GM18508 (cell line): ENCODE measurements at regions not wholly inside any gene's neighbourhood (a gene's known extent, or its start where the extent isn't known, plus 50 kb on each side); places are given as distances from the start of the nearest gene placed in this dataset.

Experiments used
- ATAC-seq: cut with Tn5 transposase; IDR thresholded peaks from one replicate; pipeline ENCODE4 v1.9.1; 2021; ENCODE audit warnings: moderate number of reproducible peaks; ENCODE audit not compliant: insufficient read depth, unreplicated experiment

- no peak for ATAC-seq
Measured at GRCh38 chr18:46290440-46291020, 186.3 kb downstream of the HAUS1 start.

- no peak for ATAC-seq
Measured at GRCh38 chr18:46291149-46291548, 187.0 kb downstream of the HAUS1 start.

GRCh38 chr18:46293742-46294181 lies 189.6 kb downstream of the HAUS1 start:
- ATAC-seq: no peak

GRCh38 chr18:46294318-46294717 lies 190.1 kb downstream of the HAUS1 start:
- no peak for ATAC-seq

- no peak for ATAC-seq
Measured at GRCh38 chr18:46294751-46295150, 190.6 kb downstream of the HAUS1 start.

GRCh38 chr18:46295416-46295815 lies 191.2 kb downstream of the HAUS1 start:
- no peak for ATAC-seq

- no peak for ATAC-seq
Measured at GRCh38 chr18:46296656-46297055, 192.5 kb downstream of the HAUS1 start.

- ATAC-seq: no peak
Measured at GRCh38 chr18:46297124-46297523, 192.9 kb downstream of the HAUS1 start.

GRCh38 chr18:46297621-46298020 lies 193.4 kb downstream of the HAUS1 start:
- no peak for ATAC-seq

GRCh38 chr18:46298511-46298910 lies 194.3 kb downstream of the HAUS1 start:
- ATAC-seq: no peak

GRCh38 chr18:46299465-46300008 lies 195.4 kb downstream of the HAUS1 start:
- no peak for ATAC-seq

GRCh38 chr18:46301081-46301480 lies 196.9 kb downstream of the HAUS1 start:
- no peak for ATAC-seq

- ATAC-seq: no peak
Measured at GRCh38 chr18:46301571-46301970, 197.4 kb downstream of the HAUS1 start.

- no peak for ATAC-seq
Measured at GRCh38 chr18:46302528-46303485, 198.6 kb downstream of the HAUS1 start.

GRCh38 chr18:46310258-46310657 lies 206.1 kb downstream of the HAUS1 start:
- ATAC-seq: no peak

- no peak for ATAC-seq
Measured at GRCh38 chr18:46310675-46311345, 206.6 kb downstream of the HAUS1 start.

GRCh38 chr18:46311491-46311890 lies 207.3 kb downstream of the HAUS1 start:
- no peak for ATAC-seq

- ATAC-seq: no peak
Measured at GRCh38 chr18:46312221-46312620, 208.0 kb downstream of the HAUS1 start.

GRCh38 chr18:46313521-46313920 lies 209.3 kb downstream of the HAUS1 start:
- no peak for ATAC-seq

GRCh38 chr18:46314011-46314410 lies 209.8 kb downstream of the HAUS1 start:
- ATAC-seq: no peak

- ATAC-seq: no peak
Measured at GRCh38 chr18:46315161-46315560, 211.0 kb downstream of the HAUS1 start.
